GM10248 (cell line): ENCODE measurements at regions not wholly inside any gene's neighbourhood (a gene's known extent, or its start where the extent isn't known, plus 50 kb on each side); places are given as distances from the start of the nearest gene placed in this dataset.

Source experiments
- CTCF ChIA-PET: fragments of 300-600 bp; sonication (Branson Sonifier 250); formaldehyde crosslinking; extraction: SDS; loops from one replicate; lab custom pipeline; 2021; ENCODE audit warnings: antibody characterized with exemption; lab: Yijun Ruan, JAX
- POLR2A ChIA-PET: fragments of 350-650 bp; sonication (Branson Sonifier 250); formaldehyde crosslinking; extraction: SDS; loops from one replicate; lab custom pipeline; 2020; ENCODE audit warnings: antibody characterized with exemption; lab: Yijun Ruan, JAX
- DNase-seq: peaks from one replicate; pipeline ENCODE4 v3.0.0; 2012; ENCODE audit errors: extremely low spot score
- CTCF ChIP-seq: IDR thresholded peaks from 2 replicates; pipeline ENCODE4 v1.5.1; 2012; ENCODE audit warnings: mild to moderate bottlenecking, low read depth; ENCODE audit errors: extremely low read depth, missing control alignments, control extremely low read depth

GRCh38 chr2:120578576-120579352, 156.9 kb upstream of the GLI2 start:
- POLR2A ChIA-PET = no interaction called here
- CTCF ChIA-PET = no interaction called here
- TF ChIP-seq CTCF = no peak
- DNase-seq = no peak

- POLR2A ChIA-PET = no interaction called here
- CTCF ChIA-PET = interaction anchor here (1.7 kb wide), 1 partner anchor 33 kb away, joined by 3 read pairs; no protein-coding TSS in a partner anchor
- TF ChIP-seq CTCF = no peak
- DNase-seq = no peak
Measured at GRCh38 chr2:120579916-120580685, 155.6 kb upstream of the GLI2 start.

- ChIA-PET CTCF (interaction anchor here (1.7 kb wide), 1 partner anchor 33 kb away, joined by 3 read pairs; no protein-coding TSS in a partner anchor), POLR2A (no interaction called here)
- TF ChIP-seq CTCF = no peak
- no peak for DNase-seq
Measured at GRCh38 chr2:120580709-120581108, 155.0 kb upstream of the GLI2 start.

GRCh38 chr2:120583121-120583520, 152.5 kb upstream of the GLI2 start:
- CTCF ChIA-PET = no interaction called here
- POLR2A ChIA-PET = no interaction called here
- DNase-seq = no peak
- no peak for TF ChIP-seq CTCF

- ChIA-PET CTCF (no interaction called here), POLR2A (no interaction called here)
- TF ChIP-seq CTCF = no peak
- no peak for DNase-seq
Measured at GRCh38 chr2:120583851-120584570, 151.7 kb upstream of the GLI2 start.
